ENCODE measurements at regions not wholly inside any gene's neighbourhood (a gene's known extent, or its start where the extent isn't known, plus 50 kb on each side); places are given as distances from the start of the nearest gene placed in this dataset.

DNA sequence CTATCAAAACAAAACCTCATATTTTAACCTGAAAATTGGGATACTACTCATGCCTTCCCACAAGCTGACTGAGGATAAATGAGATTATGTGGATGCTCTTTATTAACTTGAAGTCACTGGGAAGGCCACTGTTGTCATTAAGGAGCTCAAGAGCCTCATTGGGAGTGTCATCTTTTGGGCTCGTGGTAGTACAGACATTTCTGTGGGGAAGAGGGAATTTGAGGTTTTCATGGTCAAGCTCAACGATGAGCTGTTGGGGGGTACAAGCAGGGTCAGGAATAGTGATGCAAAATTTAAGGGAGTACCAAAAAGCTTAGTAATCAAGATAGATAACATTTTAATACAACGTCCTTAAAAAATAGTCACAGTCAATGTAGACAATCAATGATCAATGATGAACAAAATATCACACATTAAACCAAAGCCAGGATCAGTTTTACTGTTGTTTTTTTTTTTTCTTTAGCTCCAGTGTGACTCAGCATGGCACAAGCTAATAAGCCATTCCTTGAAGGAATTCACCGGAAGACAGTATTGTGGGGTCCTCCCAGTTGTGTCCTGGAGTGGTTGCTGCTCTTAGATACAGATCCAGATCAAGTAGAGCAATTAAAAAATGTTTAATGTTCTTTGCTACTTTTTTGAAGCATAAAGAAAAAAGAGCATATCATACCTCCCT, 130.9 kb downstream of the C12orf75 start (continued):
- no peak for TF ChIP-seq YY1 (IDR thresholded peaks at IDR 0.05; ENCODE audit: extremely low read depth, insufficient replicate concordance, low read depth, low read length)
- no peak for TF ChIP-seq CTCF (IDR thresholded peaks at IDR 0.05 in 2 of 3, conservative IDR thresholded peaks at IDR 0.05 in 1 of 3; ENCODE audit: borderline replicate concordance in 1 of 3, insufficient read depth in 1 of 3, low read depth in 2 of 3, low read length in 2 of 3)

GRCh38 chr12:105461944-105462762, 131.7 kb downstream of the C12orf75 start:
- Histone ChIP-seq H2AFZ (ENCODE audit: low read depth, low read length, poor library complexity, severe bottlenecking) (no peak overlapping the region), H3K4me2 (ENCODE audit: low read length) (no peak overlapping the region), H3K27me3 (ENCODE audit: insufficient read depth, low read length) (0 out of 2 replicates have a peak, but pooled peaks cover 15% of the 10 kb centered on the region), H3K9me3 (ENCODE audit: control insufficient read depth in 1 of 2, insufficient read depth in 1 of 2, low read depth in 1 of 2, low read length in 2 of 2) (no peaks in the 10 kb centered on the region), H3K9me2 (ENCODE audit: insufficient read depth) (no peaks in the 10 kb centered on the region), H3K4me3 (replicated peaks in 1 of 2; ENCODE audit: low read depth in 1 of 2, low read length in 2 of 2) (no peak overlapping the region), H3K27ac (ENCODE audit: low read depth, low read length) (no peak overlapping the region), H3K4me1 (ENCODE audit: control insufficient read depth in 1 of 2, insufficient read depth in 2 of 2, low read length in 2 of 2) (no peaks in the 10 kb centered on the region), H4K20me1 (ENCODE audit: insufficient read depth) (no peaks in the 10 kb centered on the region), H3K9ac (ENCODE audit: low read length) (no peak overlapping the region), H3K36me3 (ENCODE audit: control insufficient read depth in 1 of 2, insufficient read depth in 2 of 2, low read length in 2 of 2) (no peaks in the 10 kb centered on the region), H3K79me2 (ENCODE audit: insufficient read depth, low read length) (no peaks in the 10 kb centered on the region)
- intact Hi-C loops (cut with micrococcal nuclease) = no loop called here
- no peak for TF ChIP-seq JUND (IDR thresholded peaks at IDR 0.05)
- no peak for TF ChIP-seq EZH2phosphoT487 (IDR thresholded peaks at IDR 0.05; ENCODE audit: borderline replicate concordance)
- no peak for TF ChIP-seq ZNF274 (IDR thresholded peaks at IDR 0.05; ENCODE audit: low read depth, low read length)
- no peak for TF ChIP-seq ATF3 (IDR thresholded peaks at IDR 0.05)
- no peak for TF ChIP-seq CEBPB (IDR thresholded peaks at IDR 0.05; ENCODE audit: low read depth)
- TF ChIP-seq, protein P1, sequence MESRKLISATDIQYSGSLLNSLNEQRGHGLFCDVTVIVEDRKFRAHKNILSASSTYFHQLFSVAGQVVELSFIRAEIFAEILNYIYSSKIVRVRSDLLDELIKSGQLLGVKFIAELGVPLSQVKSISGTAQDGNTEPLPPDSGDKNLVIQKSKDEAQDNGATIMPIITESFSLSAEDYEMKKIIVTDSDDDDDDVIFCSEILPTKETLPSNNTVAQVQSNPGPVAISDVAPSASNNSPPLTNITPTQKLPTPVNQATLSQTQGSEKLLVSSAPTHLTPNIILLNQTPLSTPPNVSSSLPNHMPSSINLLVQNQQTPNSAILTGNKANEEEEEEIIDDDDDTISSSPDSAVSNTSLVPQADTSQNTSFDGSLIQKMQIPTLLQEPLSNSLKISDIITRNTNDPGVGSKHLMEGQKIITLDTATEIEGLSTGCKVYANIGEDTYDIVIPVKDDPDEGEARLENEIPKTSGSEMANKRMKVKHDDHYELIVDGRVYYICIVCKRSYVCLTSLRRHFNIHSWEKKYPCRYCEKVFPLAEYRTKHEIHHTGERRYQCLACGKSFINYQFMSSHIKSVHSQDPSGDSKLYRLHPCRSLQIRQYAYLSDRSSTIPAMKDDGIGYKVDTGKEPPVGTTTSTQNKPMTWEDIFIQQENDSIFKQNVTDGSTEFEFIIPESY (IDR thresholded peaks at IDR 0.05; ENCODE audit: extremely low read depth, insufficient replicate concordance, low read length) = no peak
- no peak for TF ChIP-seq MAX (IDR thresholded peaks at IDR 0.05)
- no peak for TF ChIP-seq TCF7L2 (IDR thresholded peaks at IDR 0.05; ENCODE audit: borderline replicate concordance, extremely low read depth, insufficient read depth, insufficient read length)
- TF ChIP-seq POLR2A (IDR thresholded peaks at IDR 0.05; ENCODE audit: borderline replicate concordance, extremely low read depth, insufficient read depth, insufficient read length) = no peak
- no peak for TF ChIP-seq CBX3 (IDR thresholded peaks at IDR 0.05; ENCODE audit: low read depth)
- no peak for TF ChIP-seq EGR1 (IDR thresholded peaks at IDR 0.05; ENCODE audit: low read depth)
- no peak for TF ChIP-seq ELF1 (IDR thresholded peaks at IDR 0.05; ENCODE audit: borderline replicate concordance, low read depth)
- TF ChIP-seq CTCF (IDR thresholded peaks at IDR 0.05 in 2 of 3, conservative IDR thresholded peaks at IDR 0.05 in 1 of 3; ENCODE audit: borderline replicate concordance in 1 of 3, insufficient read depth in 1 of 3, low read depth in 2 of 3, low read length in 2 of 3) = no peak
- no peak for TF ChIP-seq ZFX (IDR thresholded peaks at IDR 0.05)
- no TSS peak for BruUV-seq (replicated peaks)
- DNase-seq (ENCODE audit: low read depth, low spot score) = no peak
- RAD21 ChIA-PET (ENCODE audit: low non-redundant PET in 1 of 2, low total read pairs in 2 of 2, uncharacterized antibody in 2 of 2, unreplicated experiment in 2 of 2) = no interaction called here
- CTCF ChIA-PET = no interaction called here
- POLR2A ChIA-PET = no interaction called here
- ATAC-seq = no peak
